Right cardiac atrium (tissue), 5 donors: ENCODE measurements at regions not wholly inside any gene's neighbourhood (a gene's known extent, or its start where the extent isn't known, plus 50 kb on each side); places are given as distances from the start of the nearest gene placed in this dataset.
A peak's percentile ranks its signal among the peaks of the same experiment; 100 is the strongest.

Source experiments
- ATAC-seq, 2 donors: fragments of 200-7000 bp; cut with Tn5 transposase; one replicate each; pipeline versions ENCODE4 v1.8.0 to v1.9.1; 2020; ENCODE audit warnings: moderate library complexity in 2 of 2, mild to moderate bottlenecking in 1 of 2
- DNase-seq, 3 donors: peaks; one replicate each; pipeline ENCODE4 v3.0.0-alpha.2; 2020
- H3K27ac ChIP-seq: one replicate; pipeline ENCODE4 v1.5.1; 2013; ENCODE audit warnings: mild to moderate bottlenecking, low read length, control low read depth, moderate library complexity
- H3K27me3 ChIP-seq: one replicate; pipeline ENCODE4 v1.6.1; 2013; ENCODE audit not compliant: control insufficient read depth, insufficient read depth
- H3K4me1 ChIP-seq: one replicate; pipeline ENCODE4 v1.6.1; 2013; ENCODE audit warnings: low read length; ENCODE audit not compliant: control insufficient read depth, insufficient read depth
- H3K4me3 ChIP-seq: one replicate; pipeline ENCODE4 v1.5.1; 2013; ENCODE audit warnings: low read length, control low read depth
- H3K9me3 ChIP-seq: one replicate; pipeline ENCODE4 v1.6.1; 2013; ENCODE audit warnings: low read length; ENCODE audit not compliant: control insufficient read depth
- WGBS: extraction: QIAGEN DNeasy Blood & Tissue Kit; methylation state at CpG from one replicate; pipeline ENCODE4 v1.1.7; 2013; 5-methylcytosine and 5-hydroxymethylcytosine counted together
- intact Hi-C, 4 donors: fragments of 100-400 bp; cut with DNase I; formaldehyde crosslinking; loops; one replicate each; pipeline versions ENCODE4 v1.11.0 to v1.14.0; 2022 to 2023
- donor health status: healthy with polysubstance abuse.
- donor health status: DM: no; HTN: yes; CAD: no.
- donor health status: DM: no; HTN: no; CAD: no.
- donor health status: DM: no; HTN: yes; CAD: no; lungs with severe emphysema.
- donor health status: DM: yes; HTN: yes; CAD: no.

GRCh38 chr21:41066086-41066938 is 101.6 kb upstream of the BACE2 start:
- H3K4me1 ChIP-seq: no peaks in the 10 kb centered on the region
- no peak overlapping the region for H3K27ac ChIP-seq
- 79% methylated on average over 16 of the region's 16 CpGs for WGBS
- H3K9me3 ChIP-seq: no peaks in the 10 kb centered on the region
- no peaks in the 10 kb centered on the region for H3K27me3 ChIP-seq
- DNase-seq: no peak
- intact Hi-C loops: loop anchor here (5.0 to 10.0 kb wide), 4 partner anchors 594 to 924 kb away; no protein-coding TSS in a partner anchor
- ATAC-seq: no peak
- H3K4me3 ChIP-seq: no peak overlapping the region

- DNase-seq: peak in 1 of 3 donors; percentile 15
- H3K27me3 ChIP-seq: no peaks in the 10 kb centered on the region
- 73% methylated on average over 4 of the region's 4 CpGs for WGBS
- H3K4me1 ChIP-seq: no peaks in the 10 kb centered on the region
- ATAC-seq: no peak
- H3K27ac ChIP-seq: no peak overlapping the region
- intact Hi-C loops: loop anchor here (5.0 to 10.0 kb wide), 4 partner anchors 595 to 925 kb away; no protein-coding TSS in a partner anchor
- no peaks in the 10 kb centered on the region for H3K9me3 ChIP-seq
- no peak overlapping the region for H3K4me3 ChIP-seq
Measured at GRCh38 chr21:41067709-41068108, 100.3 kb upstream of the BACE2 start.

GRCh38 chr21:41068496-41068895 is 99.5 kb upstream of the BACE2 start:
- Histone ChIP-seq H3K9me3 (no peaks in the 10 kb centered on the region), H3K27ac (no peak overlapping the region), H3K4me3 (peak overlapping the region; percentile 23), H3K27me3 (no peaks in the 10 kb centered on the region), H3K4me1 (no peaks in the 10 kb centered on the region)
- intact Hi-C loops: loop anchor here (5.0 to 10.0 kb wide), 4 partner anchors 596 to 926 kb away; no protein-coding TSS in a partner anchor
- DNase-seq: peak in 1 of 3 donors; percentile 47
- 5% methylated on average over 7 of the region's 7 CpGs for WGBS
- peak; percentile 55 to 59 for ATAC-seq

GRCh38 chr21:41068967-41069642 is 98.9 kb upstream of the BACE2 start:
- ATAC-seq (peak; percentile 88 to 91), DNase-seq (peak; percentile 84 to 93 (median 93))
- Histone ChIP-seq H3K4me1 (no peaks in the 10 kb centered on the region), H3K27ac (no peak overlapping the region), H3K4me3 (peak overlapping the region; percentile 23), H3K9me3 (no peaks in the 10 kb centered on the region), H3K27me3 (no peaks in the 10 kb centered on the region)
- intact Hi-C loops: loop anchor here (5.0 to 10.0 kb wide), 4 partner anchors 597 to 927 kb away; no protein-coding TSS in a partner anchor
- 9% methylated on average over 30 of the region's 30 CpGs for WGBS

DNA sequence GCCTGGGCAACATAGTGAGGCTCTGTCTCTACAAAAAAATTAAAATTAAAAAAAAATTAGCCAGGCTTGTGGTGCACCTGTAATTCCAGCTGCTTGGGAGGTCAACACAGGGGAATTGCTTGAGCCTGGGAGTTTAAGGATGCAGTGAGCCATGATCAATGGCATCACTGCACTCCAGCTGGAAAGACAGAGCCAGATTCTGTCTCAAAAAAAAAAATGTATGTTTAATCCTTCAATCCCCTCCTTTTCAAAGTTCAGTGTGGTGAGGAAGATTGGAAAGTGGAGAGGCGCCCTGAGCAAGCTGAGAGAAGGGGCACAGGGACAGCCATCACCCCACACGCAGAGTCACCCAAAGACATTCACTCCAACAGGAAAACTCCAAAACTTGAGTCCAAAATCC is 97.7 kb upstream of the BACE2 start:
- intact Hi-C loops: loop anchor here in 1 of 4 donors (5.0 kb wide), 1 partner anchor 598 kb away; no protein-coding TSS in a partner anchor
- ATAC-seq (no peak), DNase-seq (no peak)
- 74% methylated on average over 2 of the region's 2 CpGs for WGBS
- no peak overlapping the region for H3K27ac ChIP-seq
- H3K9me3 ChIP-seq: no peaks in the 10 kb centered on the region
- no peaks in the 10 kb centered on the region for H3K27me3 ChIP-seq
- no peaks in the 10 kb centered on the region for H3K4me1 ChIP-seq
- H3K4me3 ChIP-seq: no peak overlapping the region

DNA sequence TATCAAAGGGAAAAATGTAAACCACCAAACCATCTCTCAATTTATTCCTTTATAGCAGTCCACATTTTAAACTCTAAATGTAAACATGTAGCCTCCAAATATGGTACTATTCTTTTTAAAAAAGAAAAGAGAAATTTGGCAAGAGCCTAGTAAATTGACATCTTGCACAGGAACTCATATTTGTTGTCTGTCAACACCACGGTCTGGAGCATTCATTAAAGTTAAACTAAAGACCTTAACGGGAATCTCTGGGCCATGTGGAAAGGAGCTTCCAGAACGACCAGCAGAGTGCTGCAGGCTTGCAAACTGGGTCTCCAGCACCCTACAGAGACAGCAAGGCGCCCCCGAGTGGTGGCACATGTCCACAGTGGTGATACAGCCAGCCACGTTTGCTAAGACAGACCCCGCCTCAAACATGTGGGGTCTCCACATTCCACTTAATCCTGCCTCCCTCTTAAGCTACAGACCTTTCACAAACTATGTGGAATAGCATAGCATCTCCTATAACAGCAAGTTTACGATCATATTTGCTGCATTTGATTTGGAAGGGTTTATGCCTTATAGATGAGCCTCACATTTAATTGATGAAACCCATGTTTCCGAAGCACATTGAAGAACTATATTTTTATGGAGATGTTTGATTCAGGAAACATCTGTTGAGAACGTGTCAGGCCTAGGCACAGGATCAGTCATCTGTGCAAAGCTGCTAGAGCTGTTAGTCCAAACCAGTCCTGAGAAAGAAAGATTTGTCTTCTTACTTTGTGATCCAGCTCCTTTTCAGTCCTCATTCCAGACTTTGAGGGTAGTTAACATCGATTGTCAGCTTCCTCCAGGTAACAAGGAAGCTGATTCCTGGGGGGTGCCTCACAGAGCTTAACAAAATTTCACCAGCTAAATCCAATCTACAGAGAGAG is 96.4 kb upstream of the BACE2 start:
- H3K4me1 ChIP-seq: no peaks in the 10 kb centered on the region
- WGBS: 47% methylated on average over 11 of the region's 11 CpGs
- ATAC-seq: no peak
- no peak overlapping the region for H3K4me3 ChIP-seq
- H3K27me3 ChIP-seq: no peaks in the 10 kb centered on the region
- no peaks in the 10 kb centered on the region for H3K9me3 ChIP-seq
- intact Hi-C loops: loop anchor here in 1 of 4 donors (5.0 kb wide), 1 partner anchor 599 kb away; no protein-coding TSS in a partner anchor
- H3K27ac ChIP-seq: no peak overlapping the region
- peak in 1 of 3 donors; percentile 36 for DNase-seq

DNA sequence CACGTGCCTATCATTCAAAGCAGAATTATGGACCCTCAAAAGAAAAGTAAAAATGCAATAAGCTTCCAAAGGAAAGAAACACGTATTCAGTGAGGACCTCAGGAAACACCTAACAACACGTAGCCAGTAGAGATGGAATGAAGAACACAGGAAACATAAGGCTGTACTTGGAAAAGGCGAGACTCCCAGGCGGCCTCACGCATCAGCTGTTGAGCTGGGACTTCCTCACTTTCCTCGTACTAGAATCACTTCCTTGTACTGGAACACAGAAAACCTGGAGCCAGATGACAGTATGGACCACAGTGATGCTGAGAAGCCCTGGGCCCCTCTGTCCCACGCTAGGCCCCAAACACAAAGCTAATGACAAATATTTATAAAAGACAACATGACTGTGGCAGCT is 94.4 kb upstream of the BACE2 start:
- ATAC-seq: no peak
- no peak for DNase-seq
- H3K4me3 ChIP-seq: no peak overlapping the region
- H3K27ac ChIP-seq: no peak overlapping the region
- no peaks in the 10 kb centered on the region for H3K27me3 ChIP-seq
- no peaks in the 10 kb centered on the region for H3K4me1 ChIP-seq
- 59% methylated on average over 8 of the region's 8 CpGs for WGBS
- intact Hi-C loops: loop anchor here in 1 of 4 donors (5.0 kb wide), 1 partner anchor 601 kb away; no protein-coding TSS in a partner anchor
- H3K9me3 ChIP-seq: no peaks in the 10 kb centered on the region

GRCh38 chr21:41074396-41075184 is 93.4 kb upstream of the BACE2 start:
- H3K9me3 ChIP-seq: no peaks in the 10 kb centered on the region
- H3K27me3 ChIP-seq: no peaks in the 10 kb centered on the region
- H3K4me1 ChIP-seq: no peaks in the 10 kb centered on the region
- 75% methylated on average over 11 of the region's 11 CpGs for WGBS
- H3K27ac ChIP-seq: no peak overlapping the region
- no peak for ATAC-seq
- H3K4me3 ChIP-seq: no peak overlapping the region
- intact Hi-C loops: loop anchor here in 1 of 4 donors (5.0 kb wide), 1 partner anchor 602 kb away; no protein-coding TSS in a partner anchor
- no peak for DNase-seq

- WGBS: 96% methylated on average over 18 of the region's 18 CpGs
- no peak overlapping the region for H3K4me3 ChIP-seq
- H3K4me1 ChIP-seq: no peaks in the 10 kb centered on the region
- ATAC-seq (no peak), DNase-seq (peak in 1 of 3 donors; percentile 18)
- intact Hi-C loops: no loop called here
- H3K27me3 ChIP-seq: no peaks in the 10 kb centered on the region
- H3K27ac ChIP-seq: no peak overlapping the region
- no peaks in the 10 kb centered on the region for H3K9me3 ChIP-seq
Measured at GRCh38 chr21:41075656-41076055, 92.3 kb upstream of the BACE2 start.

- Histone ChIP-seq H3K27me3 (no peaks in the 10 kb centered on the region), H3K27ac (no peak overlapping the region), H3K9me3 (no peaks in the 10 kb centered on the region), H3K4me1 (no peaks in the 10 kb centered on the region), H3K4me3 (no peak overlapping the region)
- intact Hi-C loops: no loop called here
- WGBS: 93% methylated on average over 16 of the region's 16 CpGs
- ATAC-seq (no peak), DNase-seq (peak in 1 of 3 donors; percentile 33)
Measured at GRCh38 chr21:41076064-41076463, 91.9 kb upstream of the BACE2 start.
